ENCODE measurements at regions not wholly inside any gene's neighbourhood (a gene's known extent, or its start where the extent isn't known, plus 50 kb on each side); places are given as distances from the start of the nearest gene placed in this dataset.

DNA sequence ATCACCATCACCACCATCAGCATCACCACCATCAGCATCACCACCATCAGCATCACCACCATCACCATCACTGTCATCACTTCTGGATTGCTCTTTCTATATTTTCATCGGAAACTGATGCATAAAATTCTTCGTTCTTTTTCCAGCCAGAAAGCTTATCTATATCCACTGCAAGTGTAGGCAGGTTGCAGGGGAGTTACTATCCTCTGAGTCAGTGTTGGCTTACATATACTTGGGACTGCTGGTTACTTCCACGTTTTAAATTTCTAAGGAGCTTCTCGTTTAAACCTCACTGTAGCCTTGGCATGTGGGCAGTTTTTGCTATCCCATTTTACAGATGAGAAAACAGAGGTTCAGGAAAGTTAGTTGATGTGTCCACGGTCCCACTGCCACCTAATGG lies 66.1 kb downstream of the FOXL3 start:
- peaks cover 0 to 41% of the 10 kb centered on the region in 2 donors for H3K27me3 ChIP-seq (ENCODE audit: control insufficient read depth in 2 of 2, insufficient read depth in 2 of 2, low read length in 2 of 2)
- H3K79me2 ChIP-seq (ENCODE audit: insufficient read depth, low read length) = no peaks in the 10 kb centered on the region
- H4K20me1 ChIP-seq (ENCODE audit: insufficient read depth, low read length) = no peaks in the 10 kb centered on the region
- Mint-ChIP-seq H3K27me3 (ENCODE audit: low read depth in 3 of 3) (peaks cover 30 to 45% (median 44%) of the 10 kb centered on the region in 3 donors), H3K27ac (no peak overlapping the region), H3K36me3 (peaks cover 0 to 2% of the 10 kb centered on the region in 2 donors), H3K9me3 (peaks cover 10 to 32% (median 23%) of the 10 kb centered on the region in 7 donors), H3K4me3 (no peak overlapping the region), H3K4me1 (peaks cover 17% of the 10 kb centered on the region)
- no peak overlapping the region for H3K27ac ChIP-seq (ENCODE audit: low read depth in 1 of 2, low read length in 2 of 2)
- H2AFZ ChIP-seq (ENCODE audit: insufficient read depth, low read depth, low read length, poor library complexity, severe bottlenecking) = no peak overlapping the region
- no peak for DNase-seq
- H3K4me1 ChIP-seq (ENCODE audit: control insufficient read depth in 1 of 2, insufficient read depth in 2 of 2, low read length in 2 of 2) = peaks cover 5 to 12% of the 10 kb centered on the region in 2 donors
- H3K9ac ChIP-seq (ENCODE audit: insufficient read depth, low read length, poor library complexity, severe bottlenecking) = no peak overlapping the region
- intact Hi-C loops (cut with micrococcal nuclease) = no loop called here
- TF ChIP-seq, protein P1, sequence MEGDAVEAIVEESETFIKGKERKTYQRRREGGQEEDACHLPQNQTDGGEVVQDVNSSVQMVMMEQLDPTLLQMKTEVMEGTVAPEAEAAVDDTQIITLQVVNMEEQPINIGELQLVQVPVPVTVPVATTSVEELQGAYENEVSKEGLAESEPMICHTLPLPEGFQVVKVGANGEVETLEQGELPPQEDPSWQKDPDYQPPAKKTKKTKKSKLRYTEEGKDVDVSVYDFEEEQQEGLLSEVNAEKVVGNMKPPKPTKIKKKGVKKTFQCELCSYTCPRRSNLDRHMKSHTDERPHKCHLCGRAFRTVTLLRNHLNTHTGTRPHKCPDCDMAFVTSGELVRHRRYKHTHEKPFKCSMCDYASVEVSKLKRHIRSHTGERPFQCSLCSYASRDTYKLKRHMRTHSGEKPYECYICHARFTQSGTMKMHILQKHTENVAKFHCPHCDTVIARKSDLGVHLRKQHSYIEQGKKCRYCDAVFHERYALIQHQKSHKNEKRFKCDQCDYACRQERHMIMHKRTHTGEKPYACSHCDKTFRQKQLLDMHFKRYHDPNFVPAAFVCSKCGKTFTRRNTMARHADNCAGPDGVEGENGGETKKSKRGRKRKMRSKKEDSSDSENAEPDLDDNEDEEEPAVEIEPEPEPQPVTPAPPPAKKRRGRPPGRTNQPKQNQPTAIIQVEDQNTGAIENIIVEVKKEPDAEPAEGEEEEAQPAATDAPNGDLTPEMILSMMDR (IDR thresholded peaks at IDR 0.05) = no peak
- 65% methylated on average over 3 of the region's 5 CpGs for WGBS (ENCODE audit: insufficient coverage)
- H3K4me3 ChIP-seq (replicated peaks in 1 of 3; ENCODE audit: low read depth in 2 of 3, low read length in 3 of 3) = no peak overlapping the region
- H3K4me2 ChIP-seq (replicated peaks; ENCODE audit: extremely low read depth, low read length, poor library complexity, severe bottlenecking) = no peak overlapping the region
- H3K9me3 ChIP-seq (replicated peaks in 1 of 2; ENCODE audit: control insufficient read depth in 1 of 2, insufficient read depth in 1 of 2, low read length in 2 of 2) = peaks cover 22 to 26% of the 10 kb centered on the region in 2 donors
- H3K36me3 ChIP-seq (replicated peaks in 1 of 2; ENCODE audit: control insufficient read depth in 1 of 2, insufficient read depth in 2 of 2, low read length in 2 of 2) = no peaks in the 10 kb centered on the region

DNA sequence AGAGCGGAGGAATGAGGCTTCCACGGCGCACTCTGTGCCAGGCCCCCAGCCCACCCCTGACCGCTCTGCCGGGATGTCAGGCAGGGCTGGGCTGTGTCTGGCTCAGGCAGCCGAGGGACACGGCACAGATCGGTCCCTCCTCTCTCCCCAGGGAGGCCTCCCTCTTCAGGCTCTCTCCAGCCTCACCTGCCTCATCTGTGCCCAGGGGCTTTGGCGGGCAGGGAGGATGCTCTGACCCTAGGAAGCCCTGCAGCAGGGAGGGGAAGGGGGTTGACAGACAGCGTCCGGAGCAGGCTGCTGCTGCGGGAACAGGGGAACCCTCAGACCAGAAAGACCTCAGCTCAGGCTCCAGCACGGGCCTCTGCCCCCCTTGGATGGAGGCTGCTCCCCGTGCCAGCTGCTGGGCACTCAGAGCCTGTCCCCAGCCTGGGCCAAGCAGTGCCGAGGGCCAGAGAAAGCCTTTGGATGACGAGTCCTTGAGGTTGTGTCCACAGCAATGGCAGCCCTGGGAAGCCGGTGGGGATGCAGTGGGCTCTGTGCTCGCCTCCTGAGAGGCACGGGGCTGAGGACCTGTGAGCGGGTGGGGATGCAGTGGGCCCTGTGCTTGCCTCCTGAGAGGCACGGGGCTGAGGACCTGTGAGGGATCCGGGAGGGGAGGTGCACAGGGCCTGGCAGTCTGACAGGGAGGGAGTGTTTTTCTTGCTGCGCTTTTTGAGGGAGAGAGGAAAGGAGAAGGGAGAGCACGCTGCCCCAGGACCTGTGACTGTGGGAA lies 66.9 kb downstream of the FOXL3 start:
- intact Hi-C loops (cut with micrococcal nuclease) = no loop called here
- H2AFZ ChIP-seq (ENCODE audit: insufficient read depth, low read depth, low read length, poor library complexity, severe bottlenecking) = no peak overlapping the region
- peaks cover 0 to 34% of the 10 kb centered on the region in 2 donors for H3K27me3 ChIP-seq (ENCODE audit: control insufficient read depth in 2 of 2, insufficient read depth in 2 of 2, low read length in 2 of 2)
- peaks cover 33 to 44% (median 40%) of the 10 kb centered on the region in 3 donors for H3K27me3 Mint-ChIP-seq (ENCODE audit: low read depth in 3 of 3)
- H3K4me1 Mint-ChIP-seq = peaks cover 15% of the 10 kb centered on the region
- no peak overlapping the region for H3K27ac Mint-ChIP-seq
- H3K4me1 ChIP-seq (ENCODE audit: control insufficient read depth in 1 of 2, insufficient read depth in 2 of 2, low read length in 2 of 2) = peaks cover 8 to 12% of the 10 kb centered on the region in 2 donors
- no peaks in the 10 kb centered on the region for H4K20me1 ChIP-seq (ENCODE audit: insufficient read depth, low read length)
- no peak overlapping the region for H3K4me3 ChIP-seq (replicated peaks in 1 of 3; ENCODE audit: low read depth in 2 of 3, low read length in 3 of 3)
- H3K4me3 Mint-ChIP-seq = no peak overlapping the region
- TF ChIP-seq, protein P1 (IDR thresholded peaks at IDR 0.05) = no peak
- no peaks in the 10 kb centered on the region for H3K36me3 ChIP-seq (replicated peaks in 1 of 2; ENCODE audit: control insufficient read depth in 1 of 2, insufficient read depth in 2 of 2, low read length in 2 of 2)
- no peak overlapping the region for H3K27ac ChIP-seq (ENCODE audit: low read depth in 1 of 2, low read length in 2 of 2)
- H3K9me3 ChIP-seq (replicated peaks in 1 of 2; ENCODE audit: control insufficient read depth in 1 of 2, insufficient read depth in 1 of 2, low read length in 2 of 2) = peaks cover 22 to 26% of the 10 kb centered on the region in 2 donors
- DNase-seq = no peak
- no peaks in the 10 kb centered on the region for H3K79me2 ChIP-seq (ENCODE audit: insufficient read depth, low read length)
- peaks cover 0 to 4% of the 10 kb centered on the region in 2 donors for H3K36me3 Mint-ChIP-seq
- 88% methylated on average over 19 of the region's 24 CpGs for WGBS (ENCODE audit: insufficient coverage)
- H3K9me3 Mint-ChIP-seq = peaks cover 12 to 34% (median 25%) of the 10 kb centered on the region in 7 donors
- H3K9ac ChIP-seq (ENCODE audit: insufficient read depth, low read length, poor library complexity, severe bottlenecking) = no peak overlapping the region
- no peak overlapping the region for H3K4me2 ChIP-seq (replicated peaks; ENCODE audit: extremely low read depth, low read length, poor library complexity, severe bottlenecking)

Measured in CD14-positive monocyte (primary cell).